Renal cortical epithelial cell (primary cell): ENCODE measurements at regions not wholly inside any gene's neighbourhood (a gene's known extent, or its start where the extent isn't known, plus 50 kb on each side); places are given as distances from the start of the nearest gene placed in this dataset.
A peak's percentile ranks its signal among the peaks of the same experiment; 100 is the strongest.

Experiments
- DNase-seq: peaks from one replicate; pipeline ENCODE4 v3.0.0-alpha.2; 2011; ENCODE audit warnings: low read depth

- no peak for DNase-seq
Measured at GRCh38 chr11:115670538-115671205, 166.5 kb upstream of the CADM1 start.

- DNase-seq, result no peak
Measured at GRCh38 chr11:115665958-115666357, 161.7 kb upstream of the CADM1 start.

- no peak for DNase-seq
Measured at GRCh38 chr11:115665175-115665821, 161.1 kb upstream of the CADM1 start.

- no peak for DNase-seq
Measured at GRCh38 chr11:115664313-115664712, 160.1 kb upstream of the CADM1 start.

- no peak for DNase-seq
Measured at GRCh38 chr11:115663790-115664189, 159.6 kb upstream of the CADM1 start.

- no peak for DNase-seq
Measured at GRCh38 chr11:115660030-115660805, 156.0 kb upstream of the CADM1 start.

- peak; percentile 35 for DNase-seq
Measured at GRCh38 chr11:115659061-115659963, 155.1 kb upstream of the CADM1 start.

- peak; percentile 72 for DNase-seq
Measured at GRCh38 chr11:115657586-115657985, 153.4 kb upstream of the CADM1 start.

GRCh38 chr11:115656669-115657068, 152.5 kb upstream of the CADM1 start:
- peak; percentile 88 for DNase-seq

GRCh38 chr11:115656041-115656440, 151.8 kb upstream of the CADM1 start:
- DNase-seq, result no peak

GRCh38 chr11:115654792-115655191, 150.6 kb upstream of the CADM1 start:
- no peak for DNase-seq

GRCh38 chr11:115653926-115654325, 149.7 kb upstream of the CADM1 start:
- no peak for DNase-seq

GRCh38 chr11:115653076-115653475, 148.9 kb upstream of the CADM1 start:
- peak; percentile 53 for DNase-seq

GRCh38 chr11:115652496-115652895, 148.3 kb upstream of the CADM1 start:
- no peak for DNase-seq

- no peak for DNase-seq
Measured at GRCh38 chr11:115652094-115652493, 147.9 kb upstream of the CADM1 start.

- no peak for DNase-seq
Measured at GRCh38 chr11:115649461-115649860, 145.2 kb upstream of the CADM1 start.

GRCh38 chr11:115645631-115646317, 141.6 kb upstream of the CADM1 start:
- no peak for DNase-seq

- no peak for DNase-seq
Measured at GRCh38 chr11:115644856-115645255, 140.6 kb upstream of the CADM1 start.

GRCh38 chr11:115643549-115644270, 139.5 kb upstream of the CADM1 start:
- DNase-seq, result peak; percentile 73

- no peak for DNase-seq
Measured at GRCh38 chr11:115642660-115643059, 138.4 kb upstream of the CADM1 start.
